GM12878 (cell line): ENCODE measurements at regions not wholly inside any gene's neighbourhood (a gene's known extent, or its start where the extent isn't known, plus 50 kb on each side); places are given as distances from the start of the nearest gene placed in this dataset.

Experiments used
- ATAC-seq: fragments of 200-7000 bp; cut with Tn5 transposase; 3 replicates; pipeline ENCODE4 v1.9.1; 2020; ENCODE audit warnings: mild to moderate bottlenecking, moderate library complexity
- BruUV-seq: library from RNA; stranded (reverse); fragments of 400-500 nt; replicated peaks from 2 replicates; lab custom pipeline; 2021; lab: Mats Ljungman, UMichigan
- CTCF ChIA-PET: fragments of 300-600 bp; sonication (Branson Sonifier 250); formaldehyde crosslinking; extraction: SDS; loops from one replicate; lab custom pipeline; 2021; ENCODE audit warnings: inconsistent platforms; lab: Yijun Ruan, JAX
- POLR2A ChIA-PET: fragments of 350-600 bp; formaldehyde crosslinking; extraction: SDS; loops from one replicate; lab custom pipeline; 2021; ENCODE audit warnings: inconsistent platforms; lab: Charles Lee
- RAD21 ChIA-PET: fragments of 300-600 bp; sonication (Branson Sonifier 250); formaldehyde crosslinking; loops from one replicate; lab custom pipeline; 2023; ENCODE audit warnings: antibody characterized with exemption; ENCODE audit not compliant: unreplicated experiment; lab: Charles Lee
- SMC1A ChIA-PET: fragments of 300-600 bp; sonication (Branson Sonifier 250); formaldehyde crosslinking; loops from one replicate; lab custom pipeline; 2023; ENCODE audit not compliant: unreplicated experiment, uncharacterized antibody; lab: Charles Lee
- DNase-seq: peaks from one replicate; pipeline ENCODE4 v3.0.0-alpha.2; 2011; ENCODE audit warnings: low read depth, low spot score
- FAIRE-seq: peaks from 3 replicates; lab custom pipeline; 2011; peaks lifted over from hg19 to GRCh38; lab: Jason Lieb, UNC
- H2AFZ ChIP-seq: 2 replicates; pipeline ENCODE4 v1.6.0; 2011; ENCODE audit warnings: low read depth, low read length, control low read depth; ENCODE audit not compliant: control insufficient read depth
- H3K27ac ChIP-seq: 2 replicates; pipeline ENCODE4 v1.5.1; 2011; ENCODE audit warnings: control low read depth; ENCODE audit not compliant: control insufficient read depth, insufficient read depth
- H3K27me3 ChIP-seq, 2 experiments: replicated peaks in 1 of 2; 2 replicates each; pipeline versions ENCODE4 v1.6.0 to v1.6.1; 2011; ENCODE audit warnings: low read length in 1 of 2; ENCODE audit not compliant: control insufficient read depth in 2 of 2, insufficient read depth in 2 of 2
- H3K36me3 ChIP-seq, 2 experiments: 2 replicates each; pipeline ENCODE4 v1.5.1; 2011; ENCODE audit warnings: low read length in 1 of 2; ENCODE audit not compliant: control insufficient read depth in 2 of 2, insufficient read depth in 2 of 2
- H3K4me1 ChIP-seq: 2 replicates; pipeline ENCODE4 v1.6.1; 2011; ENCODE audit warnings: mild to moderate bottlenecking, low read length, moderate library complexity, mixed read lengths; ENCODE audit not compliant: control insufficient read depth, insufficient read depth
- H3K4me2 ChIP-seq: 2 replicates; pipeline ENCODE4 v1.6.0; 2011; ENCODE audit warnings: control low read depth; ENCODE audit not compliant: control insufficient read depth, insufficient read depth
- H3K4me3 ChIP-seq: fragments of 200-600 bp; sonication (generic); 2 replicates; pipeline ENCODE4 v1.5.1; 2016
- H3K79me2 ChIP-seq: 2 replicates; pipeline ENCODE4 v1.6.0; 2011; ENCODE audit warnings: low read length; ENCODE audit not compliant: control insufficient read depth, insufficient read depth
- H3K9ac ChIP-seq: 2 replicates; pipeline ENCODE4 v1.8.0; 2011; ENCODE audit warnings: low read length, control low read depth, mixed read lengths; ENCODE audit not compliant: control insufficient read depth, insufficient read depth
- H3K9me3 ChIP-seq: replicated peaks from 3 replicates; pipeline ENCODE4 v1.5.1; 2011; ENCODE audit warnings: mild to moderate bottlenecking, low read length; ENCODE audit not compliant: control insufficient read depth, insufficient read depth
- H4K20me1 ChIP-seq: 2 replicates; pipeline ENCODE4 v1.6.0; 2011; ENCODE audit not compliant: control insufficient read depth, insufficient read depth
- BCL11A ChIP-seq: IDR thresholded peaks from 2 replicates; pipeline ENCODE4 v1.6.1; 2011; ENCODE audit warnings: low read depth, low read length
- CREB1 ChIP-seq: IDR thresholded peaks from 2 replicates; pipeline ENCODE4 v1.6.1; 2012; ENCODE audit warnings: low read depth, mild to moderate bottlenecking, inconsistent platforms
- EZH2 ChIP-seq: IDR thresholded peaks from 2 replicates; pipeline ENCODE4 v1.6.1; 2012; ENCODE audit warnings: low read depth, mild to moderate bottlenecking, control low read depth, inconsistent platforms, low read length, borderline replicate concordance; ENCODE audit not compliant: control insufficient read depth
- FOXM1 ChIP-seq: IDR thresholded peaks from 2 replicates; pipeline ENCODE4 v1.6.1; 2012; ENCODE audit warnings: low read depth, mild to moderate bottlenecking, inconsistent platforms, low read length, moderate library complexity
- JUND ChIP-seq: IDR thresholded peaks from 2 replicates; pipeline ENCODE4 v1.6.1; 2012; ENCODE audit warnings: low read depth, mild to moderate bottlenecking, low read length, improper control_type of control experiment, moderate library complexity
- KDM1A ChIP-seq: fragments of 200-600 bp; sonication (generic); IDR thresholded peaks from 2 replicates; pipeline ENCODE4 v1.6.1; 2016; ENCODE audit warnings: borderline replicate concordance
- MTA2 ChIP-seq: fragments of 450-650 bp; IDR thresholded peaks from 2 replicates; pipeline ENCODE4 v1.6.1; 2016; ENCODE audit warnings: low read depth, mild to moderate bottlenecking, moderate library complexity
- MYC ChIP-seq: IDR thresholded peaks from 2 replicates; pipeline ENCODE4 v1.6.1; 2011; ENCODE audit warnings: mild to moderate bottlenecking, low read length, moderate library complexity, inconsistent platforms; ENCODE audit not compliant: insufficient read depth, insufficient replicate concordance, insufficient read length, severe bottlenecking
- NFYA ChIP-seq: IDR thresholded peaks from 2 replicates; pipeline ENCODE4 v1.6.1; 2011; ENCODE audit warnings: low read depth, mild to moderate bottlenecking, low read length, improper control_type of control experiment, borderline replicate concordance
- NRF1 ChIP-seq: conservative IDR thresholded peaks from 2 replicates; pipeline ENCODE4 v1.6.1; 2011; ENCODE audit warnings: mild to moderate bottlenecking, low read depth, low read length, improper control_type of control experiment
- RELA ChIP-seq: fragments of 450-650 bp; IDR thresholded peaks from 2 replicates; pipeline ENCODE4 v1.8.0; 2014; ENCODE audit warnings: borderline replicate concordance; ENCODE audit not compliant: partially characterized antibody
- RELB ChIP-seq: fragments of 450-650 bp; IDR thresholded peaks from 2 replicates; pipeline ENCODE4 v1.6.1; 2017; ENCODE audit warnings: low read depth, mild to moderate bottlenecking, moderate library complexity
- SPI1 ChIP-seq: IDR thresholded peaks from 2 replicates; pipeline ENCODE4 v1.6.1; 2011; ENCODE audit warnings: low read depth, mild to moderate bottlenecking, low read length, moderate library complexity, borderline replicate concordance; ENCODE audit not compliant: insufficient read depth
- ZBED1 ChIP-seq: IDR thresholded peaks from 2 replicates; pipeline ENCODE4 v1.6.1; 2016; ENCODE audit warnings: borderline replicate concordance
- ZNF274 ChIP-seq: IDR thresholded peaks from one replicate; pipeline ENCODE4 v1.8.0; 2011; ENCODE audit not compliant: insufficient read length, insufficient read depth
- ZNF592 ChIP-seq: fragments of 450-650 bp; IDR thresholded peaks from 2 replicates; pipeline ENCODE4 v1.6.1; 2017; ENCODE audit warnings: mild to moderate bottlenecking, moderate library complexity
- ZNF622 ChIP-seq: fragments of 450-650 bp; IDR thresholded peaks from 2 replicates; pipeline ENCODE4 v1.6.1; 2017; ENCODE audit warnings: mild to moderate bottlenecking, inconsistent platforms
- WGBS: methylation state at CpG from one replicate; pipeline ENCODE4 v1.1.6; 2016; ENCODE audit warnings: low lambda C conversion rate; ENCODE audit not compliant: insufficient replicate concordance, insufficient coverage; ENCODE audit errors: missing lambda C conversion rate; 5-methylcytosine and 5-hydroxymethylcytosine counted together
- in situ Hi-C: fragments of 300-500 bp; cut with MboI; formaldehyde crosslinking; loops from 9 replicates; pipeline ENCODE4 v1.14.3; 2018; ENCODE audit warnings: mixed read lengths
- intact Hi-C: fragments of 100-400 bp; cut with micrococcal nuclease; formaldehyde crosslinking; loops from one replicate; pipeline ENCODE4 v1.14.2; 2022; ENCODE audit not compliant: unreplicated experiment

- Histone ChIP-seq H3K4me3 (no peak overlapping the region), H2AFZ (no peak overlapping the region), H3K4me1 (no peaks in the 10 kb centered on the region), H3K9ac (no peak overlapping the region), H3K27me3 (no peaks in the 10 kb centered on the region), H4K20me1 (no peaks in the 10 kb centered on the region), H3K4me2 (no peak overlapping the region), H3K36me3 (no peaks in the 10 kb centered on the region), H3K27ac (no peak overlapping the region), H3K79me2 (no peaks in the 10 kb centered on the region), H3K9me3 (no peaks in the 10 kb centered on the region)
- ChIA-PET SMC1A (no interaction called here), CTCF (no interaction called here), RAD21 (no interaction called here), POLR2A (no interaction called here)
- in situ Hi-C loops (no loop called here), intact Hi-C loops (no loop called here)
- TF ChIP-seq JUND: no peak
- no peak for TF ChIP-seq NFYA
- no peak for TF ChIP-seq MYC
- no peak for TF ChIP-seq NRF1
- TF ChIP-seq RELA: no peak
- TF ChIP-seq KDM1A: no peak
- TF ChIP-seq ZNF622: no peak
- TF ChIP-seq ZNF592: no peak
- no peak for TF ChIP-seq RELB
- no peak for TF ChIP-seq MTA2
- TF ChIP-seq BCL11A: no peak
- TF ChIP-seq ZNF274: no peak
- no peak for TF ChIP-seq SPI1
- TF ChIP-seq CREB1: no peak
- no peak for TF ChIP-seq EZH2
- no peak for TF ChIP-seq FOXM1
- TF ChIP-seq ZBED1: no peak
- no TSS peak for BruUV-seq
- ATAC-seq (no peak), FAIRE-seq (no peak), DNase-seq (no peak)
- WGBS: 40% methylated on average over 1 of the region's 1 CpG
Observed at GRCh38 chr14:43012817-43013216, 1406.1 kb downstream of the LRFN5 start.
